Peyer's patch (tissue), 4 donors: ENCODE measurements at regions not wholly inside any gene's neighbourhood (a gene's known extent, or its start where the extent isn't known, plus 50 kb on each side); places are given as distances from the start of the nearest gene placed in this dataset.

ENCODE experiments used
- DNase-seq, 3 donors: peaks; one replicate each; pipeline ENCODE4 v3.0.0-alpha.2; 2017 to 2019
- H3K27ac ChIP-seq, 4 donors: fragments of 200-600 bp; sonication (generic); one replicate each; pipeline ENCODE4 v1.5.1; 2016 to 2019
- H3K27me3 ChIP-seq, 2 donors: fragments of 200-600 bp; sonication (generic); one replicate each; pipeline ENCODE4 v1.5.1; 2019
- H3K36me3 ChIP-seq, 3 donors: fragments of 200-600 bp; sonication (generic); one replicate each; pipeline ENCODE4 v1.5.1; 2016 to 2019
- H3K4me1 ChIP-seq, 4 donors: fragments of 200-600 bp; sonication (generic); one replicate each; pipeline ENCODE4 v1.5.1; 2016 to 2019
- H3K4me3 ChIP-seq, 4 donors: fragments of 200-600 bp; sonication (generic); 1 replicate in 3 of 4; 2 replicates in 1 of 4; pipeline ENCODE4 v1.5.1; 2016 to 2019; ENCODE audit warnings: mild to moderate bottlenecking in 1 of 4
- H3K9me3 ChIP-seq, 4 donors: fragments of 200-600 bp; sonication (generic); one replicate each; pipeline ENCODE4 v1.5.1; 2016 to 2019; ENCODE audit warnings: mild to moderate bottlenecking in 1 of 4
- POLR2A ChIP-seq, 2 donors: fragments of 450-650 bp; IDR thresholded peaks; one replicate each; pipeline ENCODE4 v1.5.1; 2017; ENCODE audit warnings: antibody characterized with exemption in 2 of 2, mild to moderate bottlenecking in 2 of 2, moderate library complexity in 2 of 2
- TF ChIP-seq, protein P1 (sequence below), 6 experiments: fragments of 450-650 bp in 4 of 6; fragments of 200-600 bp in 2 of 6; sonication (generic) in 1 of 6; IDR thresholded peaks; one replicate each; pipeline ENCODE4 v1.5.1; 2017 to 2019; ENCODE audit warnings: antibody characterized with exemption in 6 of 6, mild to moderate bottlenecking in 3 of 6, moderate library complexity in 1 of 6

DNA sequence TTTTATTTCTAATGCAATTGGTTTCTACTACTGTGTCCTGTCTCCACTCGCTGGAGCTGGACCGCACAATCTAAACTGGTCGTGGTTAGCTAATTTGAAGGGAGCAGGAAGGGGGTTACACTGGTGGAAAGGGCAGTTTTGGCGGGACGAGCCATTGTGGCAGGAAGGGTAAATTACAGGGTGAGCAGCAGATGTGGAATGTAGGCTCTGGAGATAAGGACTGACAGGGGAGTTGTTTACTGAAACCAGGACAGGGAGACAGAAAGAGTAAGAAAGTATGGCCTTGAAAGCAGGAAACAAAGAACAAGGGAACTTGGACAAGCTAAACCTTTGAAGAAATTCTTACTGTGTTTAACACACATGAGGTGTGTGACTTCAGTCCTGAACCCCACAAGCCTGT is 147.8 kb downstream of the ATXN7L3B start:
- Histone ChIP-seq H3K27me3 (no peaks in the 10 kb centered on the region), H3K4me3 (no peak overlapping the region), H3K36me3 (no peaks in the 10 kb centered on the region), H3K27ac (no peak overlapping the region), H3K4me1 (no peaks in the 10 kb centered on the region), H3K9me3 (no peaks in the 10 kb centered on the region)
- no peak for TF ChIP-seq POLR2A (IDR thresholded peaks at IDR 0.05)
- TF ChIP-seq, protein P1, sequence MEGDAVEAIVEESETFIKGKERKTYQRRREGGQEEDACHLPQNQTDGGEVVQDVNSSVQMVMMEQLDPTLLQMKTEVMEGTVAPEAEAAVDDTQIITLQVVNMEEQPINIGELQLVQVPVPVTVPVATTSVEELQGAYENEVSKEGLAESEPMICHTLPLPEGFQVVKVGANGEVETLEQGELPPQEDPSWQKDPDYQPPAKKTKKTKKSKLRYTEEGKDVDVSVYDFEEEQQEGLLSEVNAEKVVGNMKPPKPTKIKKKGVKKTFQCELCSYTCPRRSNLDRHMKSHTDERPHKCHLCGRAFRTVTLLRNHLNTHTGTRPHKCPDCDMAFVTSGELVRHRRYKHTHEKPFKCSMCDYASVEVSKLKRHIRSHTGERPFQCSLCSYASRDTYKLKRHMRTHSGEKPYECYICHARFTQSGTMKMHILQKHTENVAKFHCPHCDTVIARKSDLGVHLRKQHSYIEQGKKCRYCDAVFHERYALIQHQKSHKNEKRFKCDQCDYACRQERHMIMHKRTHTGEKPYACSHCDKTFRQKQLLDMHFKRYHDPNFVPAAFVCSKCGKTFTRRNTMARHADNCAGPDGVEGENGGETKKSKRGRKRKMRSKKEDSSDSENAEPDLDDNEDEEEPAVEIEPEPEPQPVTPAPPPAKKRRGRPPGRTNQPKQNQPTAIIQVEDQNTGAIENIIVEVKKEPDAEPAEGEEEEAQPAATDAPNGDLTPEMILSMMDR (IDR thresholded peaks at IDR 0.05) = no peak
- DNase-seq = no peak

DNA sequence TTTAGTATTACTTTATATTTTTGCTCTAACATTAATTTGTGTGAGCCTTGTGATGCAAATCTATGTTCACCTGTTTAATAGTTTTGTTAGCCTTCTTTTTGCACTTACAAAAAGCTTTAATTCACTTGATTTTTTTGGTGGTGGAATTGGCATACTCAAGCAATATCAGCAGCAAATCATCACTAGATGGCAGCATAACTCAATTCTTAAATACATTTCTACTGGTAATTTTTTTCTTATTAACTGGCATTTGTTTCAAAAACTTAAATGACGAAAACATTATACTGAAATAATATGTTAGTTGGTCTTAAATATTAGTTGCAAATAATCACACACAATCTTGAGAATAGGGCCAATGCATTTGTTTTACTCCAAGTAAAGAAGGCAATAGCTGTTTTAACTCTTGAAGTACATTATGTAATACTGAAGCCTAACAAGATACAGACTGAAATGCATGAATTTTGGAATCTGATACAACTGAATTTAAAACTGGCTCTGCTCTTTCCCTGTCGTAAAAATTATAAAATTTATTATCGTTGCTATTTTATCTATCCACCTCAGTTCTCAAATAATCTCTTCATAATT is 151.5 kb downstream of the ATXN7L3B start:
- Histone ChIP-seq H3K36me3 (no peaks in the 10 kb centered on the region), H3K9me3 (no peaks in the 10 kb centered on the region), H3K4me3 (no peak overlapping the region), H3K27ac (no peak overlapping the region), H3K27me3 (no peaks in the 10 kb centered on the region), H3K4me1 (no peaks in the 10 kb centered on the region)
- TF ChIP-seq, protein P1 (IDR thresholded peaks at IDR 0.05) = peak in 4 of 6 experiments; percentile 35 to 60 (median 46)
- no peak for TF ChIP-seq POLR2A (IDR thresholded peaks at IDR 0.05)
- no peak for DNase-seq

DNA sequence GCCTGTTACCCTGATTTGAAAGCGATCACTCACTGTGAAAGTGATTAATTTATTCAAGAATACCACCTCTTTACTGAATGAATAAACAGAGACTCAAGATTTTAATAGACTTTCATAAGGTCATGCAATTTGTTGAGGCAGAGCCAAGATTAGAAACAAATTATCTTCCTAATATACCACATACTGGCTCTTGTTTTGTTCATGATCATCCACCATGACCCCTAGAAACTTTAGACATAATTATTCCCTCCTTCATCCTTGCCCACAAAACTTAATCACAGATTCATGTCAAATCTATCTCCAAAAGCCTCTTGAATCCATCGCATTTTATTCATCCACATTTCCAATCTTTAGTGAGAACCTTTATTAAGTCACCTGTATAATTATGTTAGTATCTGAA is 152.3 kb downstream of the ATXN7L3B start:
- no peaks in the 10 kb centered on the region for H3K36me3 ChIP-seq
- no peaks in the 10 kb centered on the region for H3K27me3 ChIP-seq
- no peak for DNase-seq
- H3K9me3 ChIP-seq = no peaks in the 10 kb centered on the region
- TF ChIP-seq, protein P1 (IDR thresholded peaks at IDR 0.05) = no peak
- no peak for TF ChIP-seq POLR2A (IDR thresholded peaks at IDR 0.05)
- no peaks in the 10 kb centered on the region for H3K4me1 ChIP-seq
- H3K4me3 ChIP-seq = no peak overlapping the region
- H3K27ac ChIP-seq = no peak overlapping the region

DNA sequence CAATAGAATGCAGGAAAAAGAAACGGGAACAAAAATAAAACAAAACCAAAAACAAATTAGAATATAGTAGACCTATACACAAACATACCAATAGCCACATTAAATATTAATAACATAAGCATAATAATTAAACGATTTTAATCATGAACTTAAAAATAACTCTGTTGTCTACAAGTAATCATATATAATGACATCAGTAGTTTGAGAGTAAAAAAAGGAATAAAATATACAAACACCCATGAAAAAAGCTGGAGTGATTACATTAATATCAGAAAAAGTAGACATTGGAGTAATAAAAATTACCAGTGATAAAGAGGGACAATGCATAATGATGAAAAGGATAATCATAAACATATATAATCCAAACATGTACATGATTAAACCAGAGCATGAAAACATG is 181.8 kb downstream of the ATXN7L3B start:
- Histone ChIP-seq H3K27ac (no peak overlapping the region), H3K27me3 (no peaks in the 10 kb centered on the region), H3K4me3 (no peak overlapping the region), H3K4me1 (no peaks in the 10 kb centered on the region), H3K9me3 (no peaks in the 10 kb centered on the region), H3K36me3 (no peaks in the 10 kb centered on the region)
- no peak for DNase-seq
- no peak for TF ChIP-seq POLR2A (IDR thresholded peaks at IDR 0.05)
- TF ChIP-seq, protein P1 (IDR thresholded peaks at IDR 0.05) = no peak

DNA sequence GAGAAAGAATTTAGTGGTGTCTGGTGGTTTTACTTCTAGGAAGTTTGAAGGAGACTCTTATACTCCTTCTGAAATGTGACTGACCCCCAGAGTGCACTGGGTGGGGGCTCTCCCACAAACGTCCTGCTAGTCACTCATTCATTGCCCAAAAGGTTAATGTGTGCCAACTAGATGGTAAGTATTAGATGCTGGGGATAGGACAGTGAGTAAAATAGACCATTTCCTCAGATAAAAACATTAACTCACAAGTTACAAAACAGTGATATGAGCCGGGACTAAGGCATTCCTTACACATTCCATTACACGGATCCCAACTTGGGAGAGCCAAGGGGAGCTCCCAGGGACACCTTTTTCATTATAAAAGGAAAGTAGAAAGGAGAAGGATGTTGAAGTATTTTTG is 185.1 kb downstream of the ATXN7L3B start:
- no peak overlapping the region for H3K4me3 ChIP-seq
- TF ChIP-seq, protein P1 (IDR thresholded peaks at IDR 0.05) = no peak
- no peak for TF ChIP-seq POLR2A (IDR thresholded peaks at IDR 0.05)

DNA sequence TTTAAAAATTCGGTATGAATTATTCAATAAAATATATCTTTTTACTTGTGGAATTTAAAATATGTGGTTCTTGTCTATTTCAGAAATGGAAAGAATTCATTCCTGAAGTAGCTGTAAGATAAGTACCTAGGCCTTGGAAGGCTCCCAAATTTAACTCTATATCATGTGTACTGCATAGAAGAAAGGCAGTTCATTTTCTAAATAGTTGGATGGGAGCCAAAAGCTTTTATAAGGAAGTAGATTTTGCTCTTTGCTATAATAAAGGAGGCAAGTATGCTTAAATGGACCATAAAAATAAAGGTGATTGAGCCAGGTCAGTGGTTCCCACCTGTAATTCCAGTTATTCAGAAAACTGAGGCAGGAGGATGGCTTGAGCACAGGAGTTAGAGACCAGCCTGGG is 187.5 kb downstream of the ATXN7L3B start:
- H3K9me3 ChIP-seq = no peaks in the 10 kb centered on the region
- H3K27me3 ChIP-seq = no peaks in the 10 kb centered on the region
- TF ChIP-seq, protein P1 (IDR thresholded peaks at IDR 0.05) = no peak
- no peak for TF ChIP-seq POLR2A (IDR thresholded peaks at IDR 0.05)
- no peak overlapping the region for H3K27ac ChIP-seq
- no peaks in the 10 kb centered on the region for H3K36me3 ChIP-seq
- no peaks in the 10 kb centered on the region for H3K4me1 ChIP-seq
- no peak overlapping the region for H3K4me3 ChIP-seq
- no peak for DNase-seq

More for the DNA sequence above, 185.1 kb downstream of the ATXN7L3B start:
- Histone ChIP-seq H3K27ac (no peak overlapping the region), H3K4me1 (no peaks in the 10 kb centered on the region), H3K36me3 (no peaks in the 10 kb centered on the region), H3K9me3 (no peaks in the 10 kb centered on the region), H3K27me3 (no peaks in the 10 kb centered on the region)
- no peak for DNase-seq
